PC-9 (cell line): ENCODE measurements at regions not wholly inside any gene's neighbourhood (a gene's known extent, or its start where the extent isn't known, plus 50 kb on each side); places are given as distances from the start of the nearest gene placed in this dataset.

ENCODE experiments used
- BruUV-seq: library from RNA; stranded (reverse); fragments of 400-500 nt; replicated peaks from 2 replicates; lab custom pipeline; 2021; lab: Mats Ljungman, UMichigan
- CTCF ChIA-PET: fragments of 300-600 bp; sonication (Branson Sonifier 250); formaldehyde crosslinking; loops from one replicate; lab custom pipeline; 2022; ENCODE audit warnings: antibody characterized with exemption; lab: Charles Lee
- POLR2A ChIA-PET: fragments of 300-600 bp; sonication (Branson Sonifier 250); formaldehyde crosslinking; loops from one replicate; lab custom pipeline; 2022; ENCODE audit warnings: antibody characterized with exemption; ENCODE audit not compliant: unreplicated experiment; lab: Charles Lee
- DNase-seq, 2 experiments: peaks; one replicate each; pipeline versions ENCODE4 v3.0.0 to v3.0.0-alpha.2; 2015 to 2022; ENCODE audit warnings: mixed read lengths in 1 of 2
- H2AFZ ChIP-seq: fragments of 200-600 bp; sonication (generic); 2 replicates; pipeline ENCODE4 v1.8.1; 2017; ENCODE audit warnings: antibody characterized with exemption
- H3F3A ChIP-seq: fragments of 200-600 bp; sonication (generic); 2 replicates; pipeline ENCODE4 v1.8.1; 2017; ENCODE audit warnings: antibody characterized with exemption, mild to moderate bottlenecking, low read depth; ENCODE audit not compliant: insufficient read depth
- H3K27ac ChIP-seq: fragments of 200-600 bp; sonication (generic); 2 replicates; pipeline ENCODE4 v1.6.1; 2016; ENCODE audit warnings: mixed run types
- H3K27me3 ChIP-seq: fragments of 200-600 bp; sonication (generic); 2 replicates; pipeline ENCODE4 v1.6.1; 2016; ENCODE audit warnings: low read depth, mixed run types; ENCODE audit not compliant: insufficient read depth
- H3K36me3 ChIP-seq: fragments of 200-600 bp; sonication (generic); 2 replicates; pipeline ENCODE4 v1.6.1; 2016; ENCODE audit warnings: low read depth, mixed run types
- H3K4me1 ChIP-seq: fragments of 200-600 bp; sonication (generic); replicated peaks from 2 replicates; pipeline ENCODE4 v1.6.1; 2016; ENCODE audit warnings: mixed run types; ENCODE audit not compliant: insufficient read depth
- H3K4me2 ChIP-seq: fragments of 200-600 bp; sonication (generic); 2 replicates; pipeline ENCODE4 v1.6.1; 2017; ENCODE audit warnings: mixed run types
- H3K4me3 ChIP-seq: fragments of 200-600 bp; sonication (generic); 2 replicates; pipeline ENCODE4 v1.6.1; 2016; ENCODE audit warnings: mixed run types
- H3K79me2 ChIP-seq: fragments of 200-600 bp; sonication (generic); 2 replicates; pipeline ENCODE4 v1.6.1; 2017; ENCODE audit warnings: low read depth, mixed run types
- H3K9me2 ChIP-seq: fragments of 200-600 bp; sonication (generic); 2 replicates; pipeline ENCODE4 v1.8.1; 2017; ENCODE audit warnings: mild to moderate bottlenecking; ENCODE audit not compliant: insufficient read depth
- H3K9me3 ChIP-seq: fragments of 200-600 bp; sonication (generic); 2 replicates; pipeline ENCODE4 v1.8.1; 2016; ENCODE audit warnings: low read depth; ENCODE audit not compliant: insufficient read depth
- H4K20me1 ChIP-seq: fragments of 200-600 bp; sonication (generic); 2 replicates; pipeline ENCODE4 v1.8.1; 2017; ENCODE audit not compliant: insufficient read depth
- CTCF ChIP-seq: fragments of 200-600 bp; sonication (generic); conservative IDR thresholded peaks from 2 replicates; pipeline ENCODE4 v1.6.1; 2017; ENCODE audit warnings: mixed run types, antibody characterized with exemption, mild to moderate bottlenecking, moderate library complexity
- EZH2 ChIP-seq: fragments of 200-600 bp; sonication (generic); IDR thresholded peaks from 2 replicates; pipeline ENCODE4 v1.8.0; 2017; ENCODE audit warnings: antibody characterized with exemption, low read depth
- intact Hi-C: fragments of 100-400 bp; cut with micrococcal nuclease; formaldehyde crosslinking; loops from one replicate; pipeline ENCODE4 v1.10.0; 2022; ENCODE audit not compliant: unreplicated experiment

- TF ChIP-seq EZH2 (no peak), CTCF (no peak)
- DNase-seq, result no peak
- Histone ChIP-seq H2AFZ (no peak overlapping the region), H3K9me2 (no peaks in the 10 kb centered on the region), H3K4me1 (no peaks in the 10 kb centered on the region), H3K79me2 (no peaks in the 10 kb centered on the region), H3K36me3 (no peaks in the 10 kb centered on the region), H3K4me3 (no peak overlapping the region), H4K20me1 (no peaks in the 10 kb centered on the region), H3K27ac (no peak overlapping the region), H3K9me3 (no peaks in the 10 kb centered on the region), H3K4me2 (no peak overlapping the region), H3F3A (no peaks in the 10 kb centered on the region), H3K27me3 (no peaks in the 10 kb centered on the region)
- ChIA-PET POLR2A (no interaction called here), CTCF (no interaction called here)
- intact Hi-C loops, result no loop called here
- no TSS peak for BruUV-seq
These were observed 370.2 kb downstream of the METTL4 start for GRCh38 chr18:2201036-2201600.

- no peaks in the 10 kb centered on the region; the same call in 1 of the 2 replicates for H3K9me3 ChIP-seq
- intact Hi-C loops, result no loop called here
- DNase-seq, result no peak
- no peaks in the 10 kb centered on the region for H3K27me3 ChIP-seq
- no peak overlapping the region for H3K27ac ChIP-seq
- no peak overlapping the region for H3K4me3 ChIP-seq
- H4K20me1 ChIP-seq, result no peaks in the 10 kb centered on the region
- CTCF ChIA-PET, result no interaction called here
- H3K4me1 ChIP-seq, result no peaks in the 10 kb centered on the region
- TF ChIP-seq EZH2 (no peak), CTCF (no peak)
- no peak overlapping the region for H2AFZ ChIP-seq
- no peaks in the 10 kb centered on the region for H3K9me2 ChIP-seq
- no peaks in the 10 kb centered on the region for H3F3A ChIP-seq
- H3K79me2 ChIP-seq, result no peaks in the 10 kb centered on the region
- no TSS peak for BruUV-seq
- POLR2A ChIA-PET, result no interaction called here
- no peaks in the 10 kb centered on the region for H3K36me3 ChIP-seq
- no peak overlapping the region for H3K4me2 ChIP-seq
These were observed 366.6 kb downstream of the METTL4 start for GRCh38 chr18:2204736-2205135.

DNA sequence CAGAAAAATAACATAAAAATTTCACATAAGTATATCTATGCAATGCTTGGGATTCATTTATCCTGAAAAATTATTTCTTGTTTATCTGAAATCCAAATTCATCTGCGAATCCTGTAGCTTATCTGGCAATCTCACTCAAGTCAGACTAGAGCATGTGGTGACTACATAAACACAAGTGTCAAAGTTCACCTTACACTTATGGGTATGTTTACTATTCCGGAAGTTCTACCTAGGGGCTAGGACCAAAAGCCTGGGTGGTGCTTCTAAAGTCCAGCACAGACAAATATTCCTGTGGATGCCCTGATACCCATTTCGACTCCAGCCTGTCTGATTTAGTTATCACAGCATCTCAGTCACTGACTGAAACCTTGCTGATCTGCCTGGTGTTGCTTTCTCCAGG, 364.0 kb downstream of the METTL4 start:
- no TSS peak for BruUV-seq
- H3K4me1 ChIP-seq, result no peaks in the 10 kb centered on the region
- no peaks in the 10 kb centered on the region; the same call in 1 of the 2 replicates for H3K9me3 ChIP-seq
- no peak overlapping the region for H3K27ac ChIP-seq
- no peaks in the 10 kb centered on the region for H4K20me1 ChIP-seq
- no peak overlapping the region for H2AFZ ChIP-seq
- no peaks in the 10 kb centered on the region for H3K9me2 ChIP-seq
- ChIA-PET POLR2A (no interaction called here), CTCF (interaction anchor here (1.2 kb wide), 1 partner anchor 15 kb away, joined by 6 read pairs; no protein-coding TSS in a partner anchor)
- H3F3A ChIP-seq, result no peaks in the 10 kb centered on the region
- H3K79me2 ChIP-seq, result no peaks in the 10 kb centered on the region
- TF ChIP-seq EZH2 (no peak), CTCF (no peak)
- intact Hi-C loops, result no loop called here
- H3K36me3 ChIP-seq, result no peaks in the 10 kb centered on the region
- no peak overlapping the region for H3K4me3 ChIP-seq
- no peaks in the 10 kb centered on the region for H3K27me3 ChIP-seq
- no peak overlapping the region for H3K4me2 ChIP-seq
- DNase-seq, result no peak
